ENCODE measurements at regions not wholly inside any gene's neighbourhood (a gene's known extent, or its start where the extent isn't known, plus 50 kb on each side); places are given as distances from the start of the nearest gene placed in this dataset.

GRCh38 chr7:83306502-83306901 is 143.8 kb upstream of the PCLO start:
- no peaks in the 10 kb centered on the region for H3K9me3 ChIP-seq
- no peak overlapping the region for H3K27ac ChIP-seq
- intact Hi-C loops (cut with DNase I), result no loop called here
- no peaks in the 10 kb centered on the region for H3K27me3 ChIP-seq
- no peak for DNase-seq
- H3K9ac ChIP-seq (ENCODE audit: low read depth in 2 of 2, low read length in 2 of 2), result no peak overlapping the region
- TF ChIP-seq CTCF (IDR thresholded peaks at IDR 0.05), result no peak
- no peaks in the 10 kb centered on the region for H3K4me1 ChIP-seq
- H3K4me3 ChIP-seq, result no peak overlapping the region
- no peaks in the 10 kb centered on the region for H3K36me3 ChIP-seq

GRCh38 chr7:83305027-83305426 is 142.3 kb upstream of the PCLO start:
- intact Hi-C loops (cut with DNase I), result no loop called here
- H3K9me3 ChIP-seq, result no peaks in the 10 kb centered on the region
- no peak for TF ChIP-seq CTCF (IDR thresholded peaks at IDR 0.05)
- H3K27ac ChIP-seq, result no peak overlapping the region
- H3K4me1 ChIP-seq, result no peaks in the 10 kb centered on the region
- H3K9ac ChIP-seq (ENCODE audit: low read depth in 2 of 2, low read length in 2 of 2), result no peak overlapping the region
- H3K36me3 ChIP-seq, result no peaks in the 10 kb centered on the region
- DNase-seq, result no peak
- H3K27me3 ChIP-seq, result no peaks in the 10 kb centered on the region
- no peak overlapping the region for H3K4me3 ChIP-seq

GRCh38 chr7:83301416-83301815 is 138.7 kb upstream of the PCLO start:
- Histone ChIP-seq H3K9ac (ENCODE audit: low read depth in 2 of 2, low read length in 2 of 2) (no peak overlapping the region), H3K9me3 (no peaks in the 10 kb centered on the region), H3K4me1 (no peaks in the 10 kb centered on the region), H3K4me3 (no peak overlapping the region), H3K36me3 (no peaks in the 10 kb centered on the region), H3K27me3 (no peaks in the 10 kb centered on the region), H3K27ac (no peak overlapping the region)
- intact Hi-C loops (cut with DNase I), result no loop called here
- no peak for TF ChIP-seq CTCF (IDR thresholded peaks at IDR 0.05)
- no peak for DNase-seq

- TF ChIP-seq CTCF (IDR thresholded peaks at IDR 0.05), result no peak
- no peaks in the 10 kb centered on the region for H3K4me1 ChIP-seq
- no peak overlapping the region for H3K9ac ChIP-seq (ENCODE audit: low read depth in 2 of 2, low read length in 2 of 2)
- H3K36me3 ChIP-seq, result no peaks in the 10 kb centered on the region
- intact Hi-C loops (cut with DNase I), result no loop called here
- H3K9me3 ChIP-seq, result no peaks in the 10 kb centered on the region
- DNase-seq, result no peak
- H3K27me3 ChIP-seq, result no peaks in the 10 kb centered on the region
- no peak overlapping the region for H3K4me3 ChIP-seq
- H3K27ac ChIP-seq, result no peak overlapping the region
Observed at GRCh38 chr7:83290211-83290610, 127.5 kb upstream of the PCLO start.

GRCh38 chr7:83289419-83289993 is 126.8 kb upstream of the PCLO start:
- Histone ChIP-seq H3K4me3 (no peak overlapping the region), H3K9me3 (no peaks in the 10 kb centered on the region), H3K4me1 (no peaks in the 10 kb centered on the region), H3K9ac (ENCODE audit: low read depth in 2 of 2, low read length in 2 of 2) (no peak overlapping the region), H3K27ac (no peak overlapping the region), H3K27me3 (no peaks in the 10 kb centered on the region), H3K36me3 (no peaks in the 10 kb centered on the region)
- no peak for DNase-seq
- no peak for TF ChIP-seq CTCF (IDR thresholded peaks at IDR 0.05)
- intact Hi-C loops (cut with DNase I), result no loop called here

All from colonic mucosa (tissue), 4 donors.